ENCODE measurements at regions not wholly inside any gene's neighbourhood (a gene's known extent, or its start where the extent isn't known, plus 50 kb on each side); places are given as distances from the start of the nearest gene placed in this dataset.
"Not testable (repeated sequence)": the region's sequence is repeated elsewhere in the genome, so short reads cannot be mapped to it uniquely, and the experiment has no call there.

DNA sequence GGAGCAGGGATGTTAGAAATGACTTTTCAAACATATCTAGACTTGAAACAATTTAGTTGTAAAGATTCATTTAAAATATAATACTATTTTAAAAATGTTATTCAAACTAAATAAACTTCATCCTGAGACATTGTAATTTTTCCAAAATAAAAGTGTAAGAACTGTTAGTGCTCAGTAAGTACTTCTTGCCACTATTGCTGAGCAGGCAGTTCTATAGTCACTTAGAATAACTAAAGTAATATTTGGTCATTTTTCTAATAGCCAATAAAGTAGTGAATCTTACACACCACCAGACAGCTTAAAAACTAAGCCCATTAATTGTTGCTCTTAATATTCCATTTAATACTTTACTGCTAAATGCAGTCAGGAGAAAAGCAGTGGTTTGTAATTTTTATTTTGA, 1120.0 kb upstream of the CDH10 start:
- DNase-seq: no peak

DNA sequence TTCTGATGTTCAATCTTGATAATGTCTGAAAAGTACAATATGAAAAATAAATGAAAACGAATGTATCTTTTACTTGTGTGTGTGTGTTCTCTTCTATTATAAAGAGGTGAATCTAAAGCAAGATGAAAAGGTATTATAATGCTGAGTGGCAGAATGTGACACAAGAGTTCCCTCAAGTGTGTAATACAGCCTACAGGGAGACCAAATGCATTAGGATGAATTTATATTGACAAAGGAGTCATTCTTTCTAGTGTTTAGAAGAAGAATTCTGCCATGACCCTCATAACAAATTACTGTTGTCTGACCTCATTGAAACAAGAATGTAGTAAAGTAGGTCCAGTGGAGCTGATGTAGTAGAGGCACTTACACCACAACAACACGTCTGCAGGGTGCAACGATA, 1119.0 kb upstream of the CDH10 start:
- DNase-seq: no peak

DNA sequence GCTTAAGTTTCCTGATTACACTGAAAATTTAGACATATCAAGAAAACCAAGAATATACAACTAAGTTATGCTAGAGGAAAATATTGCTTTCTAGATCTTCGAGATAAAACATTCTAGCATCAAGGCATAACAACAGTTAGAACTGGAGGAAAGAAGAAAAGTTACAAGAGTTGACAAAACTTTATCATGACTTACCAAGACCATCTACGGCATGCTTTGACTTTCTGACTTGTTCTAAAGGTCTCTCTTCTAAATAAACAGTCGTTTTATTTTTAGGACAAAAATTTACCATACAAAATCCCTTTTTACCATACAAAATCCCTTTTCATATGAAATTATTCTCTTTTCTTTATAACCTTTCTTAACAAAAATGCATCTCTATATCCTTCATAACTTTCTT, 1110.1 kb upstream of the CDH10 start:
- DNase-seq: no peak

DNA sequence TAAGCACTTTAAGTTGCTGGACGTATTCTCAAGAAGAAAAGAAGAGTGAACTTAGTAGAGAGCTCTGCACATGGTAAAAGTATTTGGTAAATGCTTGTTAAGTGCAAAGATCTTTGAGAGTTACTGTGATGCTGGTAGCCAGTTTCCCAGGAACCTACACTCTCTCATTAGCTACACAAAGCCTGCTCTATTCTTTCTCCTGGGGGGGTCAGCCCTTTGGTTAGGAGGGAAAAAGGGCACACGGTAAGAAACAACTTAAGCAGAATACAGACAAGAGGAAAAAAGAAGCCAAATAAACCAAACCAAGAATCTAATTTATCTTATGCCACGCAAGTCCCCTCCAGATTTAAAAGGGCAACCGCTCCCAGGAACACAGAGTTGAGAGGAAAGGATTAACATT, 1100.1 kb upstream of the CDH10 start:
- no peak for DNase-seq

DNA sequence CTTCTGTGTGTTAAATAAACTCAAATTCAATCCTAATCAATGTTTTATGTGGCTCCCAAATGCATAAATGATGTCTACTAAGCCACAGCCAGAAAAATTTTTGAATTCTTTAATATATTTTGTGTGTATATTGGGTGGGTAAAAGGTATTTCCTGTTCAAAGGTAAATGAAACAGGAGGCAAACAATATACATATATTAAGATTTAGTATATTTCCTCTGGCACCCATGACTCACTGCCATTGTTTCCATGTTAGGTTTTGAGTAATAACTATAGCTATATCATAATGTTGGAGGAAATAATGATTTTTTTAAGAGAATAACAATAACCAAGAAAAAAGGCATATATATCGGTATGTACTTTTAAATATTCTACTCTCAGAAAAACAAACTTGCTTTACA, 1071.9 kb upstream of the CDH10 start:
- DNase-seq: no peak

DNA sequence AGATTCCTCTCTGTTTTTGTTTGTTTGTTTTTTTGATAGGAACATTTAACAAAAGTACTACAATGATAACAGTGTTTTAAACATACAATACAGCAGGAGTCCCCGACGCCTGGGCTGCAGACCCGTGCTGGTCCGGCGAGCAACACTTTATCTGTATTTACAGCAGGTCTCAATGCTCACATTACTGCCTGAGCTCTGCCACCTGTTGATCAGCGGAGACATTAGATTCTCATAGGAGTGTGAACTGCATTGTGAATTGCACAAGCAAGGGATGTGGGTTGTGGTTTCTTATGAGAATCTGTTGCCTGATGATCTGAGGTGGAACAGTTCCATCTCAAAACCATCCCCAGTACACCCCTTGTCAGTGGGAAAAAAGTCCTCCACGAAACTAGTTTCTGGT, 1068.5 kb upstream of the CDH10 start:
- no peak for DNase-seq

DNA sequence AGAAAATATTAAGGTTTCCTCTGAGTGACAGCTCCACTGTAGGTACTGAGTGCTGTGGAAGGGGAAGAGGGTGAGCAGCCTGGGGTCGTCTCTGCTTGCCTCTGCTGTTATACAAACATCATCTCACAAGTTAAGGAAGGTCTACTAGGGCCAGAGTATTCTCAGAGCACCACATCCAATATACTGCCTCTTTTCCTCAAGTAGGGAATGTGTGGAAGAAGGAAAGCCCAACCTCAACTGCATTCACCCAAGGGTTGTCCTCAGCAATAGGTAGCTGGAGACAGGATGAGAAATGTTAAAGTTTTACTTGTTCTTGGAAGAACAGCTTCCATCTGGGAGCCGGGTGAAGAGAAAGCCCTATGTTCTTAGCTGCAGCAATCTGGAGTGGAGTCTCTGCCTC, 1062.3 kb upstream of the CDH10 start:
- DNase-seq: no peak

DNA sequence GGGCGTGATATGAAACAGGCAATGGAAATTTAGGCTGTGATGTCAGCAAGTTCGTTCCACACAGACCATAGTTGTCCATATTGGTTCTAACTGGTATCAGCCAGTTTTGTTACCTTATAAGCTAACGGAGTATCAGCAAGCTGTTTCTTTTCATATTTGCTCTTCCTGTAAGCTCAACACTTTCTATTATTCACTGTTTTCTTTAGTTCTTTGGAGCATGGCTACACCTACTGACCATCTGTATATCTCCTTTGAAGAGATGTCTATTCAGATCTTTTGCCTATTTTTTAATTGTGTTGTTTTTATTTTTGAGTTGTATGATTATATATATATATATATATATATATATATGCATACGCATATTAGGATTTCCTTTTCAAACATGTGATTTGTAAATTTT, 1057.2 kb upstream of the CDH10 start:
- no peak for DNase-seq

DNA sequence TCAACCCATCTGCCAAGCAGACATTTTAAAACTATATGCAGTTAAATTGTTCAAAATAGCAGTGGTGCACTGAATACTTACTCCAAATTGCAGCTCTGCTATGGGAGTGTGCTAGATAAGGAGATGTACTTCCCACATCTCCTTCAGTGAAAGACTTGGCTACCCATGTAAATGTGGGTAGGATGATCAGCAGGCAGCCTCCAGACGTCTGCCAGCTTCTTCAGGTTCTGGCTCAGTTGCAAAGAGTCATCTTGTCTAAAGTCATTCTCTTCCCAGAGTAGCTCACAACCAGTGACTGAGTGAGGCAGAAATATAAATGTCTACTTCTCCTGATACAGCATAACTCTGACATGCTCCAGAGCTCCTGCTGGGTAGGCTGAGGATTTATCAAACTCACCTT, 1050.0 kb upstream of the CDH10 start:
- DNase-seq: no peak

DNA sequence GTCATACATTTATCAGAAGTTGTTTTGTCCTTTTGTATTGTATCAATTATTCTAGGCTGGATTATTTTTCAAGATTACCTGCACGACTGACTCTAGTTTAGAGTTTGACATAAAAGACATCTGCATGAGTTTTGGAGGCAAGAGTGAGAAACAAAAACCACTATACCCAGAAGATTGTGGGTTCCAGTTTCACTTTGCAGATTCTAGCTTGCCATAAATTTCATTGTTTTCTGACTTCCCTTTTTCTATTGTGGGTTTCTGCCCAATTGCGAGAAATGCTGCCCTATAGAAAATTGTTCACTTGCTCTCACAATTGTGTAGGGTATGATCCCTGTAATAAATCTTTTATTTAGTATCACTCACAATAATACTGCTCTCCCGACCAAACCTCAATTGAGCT, 1043.4 kb upstream of the CDH10 start:
- peak; percentile 0 for DNase-seq

DNA sequence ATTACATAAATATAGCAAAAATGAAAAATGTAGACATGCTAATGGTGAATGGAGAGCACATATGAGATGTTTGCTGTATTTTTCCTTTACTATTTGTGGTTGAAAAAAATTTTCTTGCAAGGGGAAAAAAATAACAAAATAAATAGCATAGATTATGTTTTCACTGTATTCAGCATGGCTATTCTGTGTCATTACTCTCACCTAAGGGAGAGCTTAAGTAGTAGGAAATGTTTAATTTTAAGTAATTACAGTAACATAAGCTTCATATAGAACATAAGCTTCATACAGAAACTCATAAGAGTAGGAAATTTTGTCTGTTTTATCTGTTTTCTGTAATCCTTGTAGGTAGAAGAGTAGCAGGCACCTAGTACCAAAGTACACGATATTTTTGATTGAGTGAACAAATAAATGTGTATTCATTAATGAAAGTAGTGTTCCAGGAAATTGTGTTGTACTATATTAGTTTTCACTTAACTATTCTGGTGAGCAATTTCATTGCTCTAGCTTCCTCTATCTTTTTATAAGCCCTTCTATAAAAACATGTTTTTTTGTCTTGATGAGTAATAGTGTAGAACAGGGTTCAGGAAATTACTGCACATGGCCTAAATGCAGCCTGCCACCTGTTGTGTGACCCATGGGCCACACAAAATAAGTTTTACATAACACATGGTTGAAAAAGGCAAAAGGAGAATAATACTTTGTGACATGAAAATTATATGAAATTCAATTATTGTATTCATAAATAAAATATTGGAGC, 1025.0 kb upstream of the CDH10 start:
- DNase-seq: no peak

DNA sequence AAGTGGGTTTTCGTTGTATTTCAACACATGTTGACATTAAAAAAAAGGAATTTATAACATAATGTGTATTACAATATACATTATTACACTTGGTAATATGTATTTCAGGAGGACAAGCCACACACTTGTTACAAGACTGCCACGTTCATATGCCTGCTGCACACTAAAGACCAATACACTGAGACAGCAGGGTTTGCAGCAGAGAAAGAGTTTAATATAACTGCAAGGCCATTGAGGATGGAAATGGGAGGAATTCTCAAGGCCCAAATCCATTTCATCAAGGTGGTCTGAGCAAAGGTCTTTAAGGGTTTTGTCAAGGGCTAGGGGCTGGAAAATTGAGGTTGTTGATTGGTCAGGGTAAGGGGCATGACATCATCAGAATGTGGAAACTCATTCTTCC, 1017.8 kb upstream of the CDH10 start:
- DNase-seq: no peak

DNA sequence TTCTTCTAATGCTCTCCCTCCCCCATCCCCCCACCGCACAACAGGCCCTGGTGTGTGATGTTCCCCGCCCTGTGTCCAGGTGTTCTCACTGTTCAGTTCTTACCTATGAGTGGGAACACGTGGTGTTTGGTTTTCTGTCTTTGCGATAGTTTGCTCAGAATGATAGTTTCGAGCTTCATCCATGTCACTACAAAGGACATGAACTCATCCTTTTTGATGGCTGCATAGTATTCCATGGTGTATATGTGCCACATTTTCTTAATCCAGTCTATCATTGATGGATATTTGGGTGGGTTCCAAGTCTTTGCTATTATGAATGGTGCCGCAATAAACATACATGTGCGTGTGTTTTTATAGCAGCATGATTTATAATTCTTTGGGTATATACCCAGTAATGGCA, 1005.5 kb upstream of the CDH10 start:
- not testable (repeated sequence) for DNase-seq

DNA sequence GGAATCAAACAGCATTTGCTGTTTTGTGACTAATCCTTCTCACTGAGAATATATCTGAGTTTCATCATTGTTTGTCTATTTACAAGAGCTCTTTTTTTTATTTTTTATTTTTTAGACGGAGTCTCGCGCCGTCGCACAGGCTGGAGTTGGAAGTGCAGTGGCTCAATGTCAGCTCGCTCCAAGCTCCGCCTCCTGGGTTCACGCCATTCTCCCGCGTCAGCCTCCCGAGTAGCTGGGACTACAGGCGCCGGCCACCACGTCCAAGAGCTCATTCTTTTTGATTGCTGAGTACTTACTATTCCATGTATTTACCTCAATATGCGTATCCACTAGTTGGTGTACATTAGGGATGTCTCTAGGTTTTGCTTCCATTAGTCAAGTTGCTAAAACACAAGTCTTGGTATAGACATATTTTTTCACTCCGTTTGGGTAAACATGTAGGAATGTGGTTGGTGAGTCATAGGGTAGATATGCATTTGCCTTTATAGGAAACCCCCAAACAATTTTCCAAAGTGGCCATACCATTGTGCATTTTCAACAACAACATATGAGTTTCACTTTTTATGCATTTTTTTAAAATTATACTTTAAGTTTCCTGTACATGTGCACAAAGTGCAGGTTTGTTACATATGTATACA, 1005.0 kb upstream of the CDH10 start:
- no peak for DNase-seq

DNA sequence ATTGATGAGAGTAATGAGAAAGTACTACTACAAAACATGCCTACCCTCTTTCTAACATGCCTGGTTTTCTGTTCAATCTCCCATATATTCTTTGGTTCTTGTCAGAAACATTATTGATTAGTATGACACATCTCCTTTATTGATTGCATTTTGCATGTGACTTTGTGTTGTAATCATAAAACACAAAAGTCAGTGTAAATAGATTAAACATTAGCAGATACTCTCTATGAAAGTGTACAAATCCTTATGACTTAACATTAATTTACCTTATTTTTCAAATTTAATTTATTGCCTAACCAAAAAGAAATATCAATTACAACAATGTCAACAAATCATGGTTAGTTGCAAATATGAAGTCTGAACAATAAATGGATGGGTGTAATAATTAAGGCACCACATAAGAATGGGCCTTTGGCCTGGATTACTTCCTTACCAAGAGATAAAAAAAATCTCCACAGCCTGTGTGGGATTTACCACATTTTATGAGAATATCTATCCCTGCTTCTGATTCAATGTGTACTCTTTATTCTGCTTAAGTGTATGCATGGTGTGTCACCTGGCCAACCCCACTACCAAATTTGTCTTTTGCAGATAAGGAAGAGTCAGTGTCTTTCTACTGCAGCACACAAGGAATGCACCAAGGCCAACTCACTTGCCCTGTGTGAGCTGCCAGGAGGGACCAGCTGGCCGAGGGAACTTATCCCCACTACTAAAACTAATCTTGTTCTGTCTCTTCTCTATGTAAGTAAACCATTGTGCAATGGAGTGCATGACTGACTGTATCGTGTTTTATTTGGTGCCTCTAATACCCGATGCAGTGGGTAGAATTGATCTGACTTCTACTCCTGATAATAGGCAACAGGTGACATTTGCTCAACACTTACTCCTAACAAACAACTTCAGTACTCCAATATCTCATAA, 1001.9 kb upstream of the CDH10 start:
- DNase-seq: no peak

DNA sequence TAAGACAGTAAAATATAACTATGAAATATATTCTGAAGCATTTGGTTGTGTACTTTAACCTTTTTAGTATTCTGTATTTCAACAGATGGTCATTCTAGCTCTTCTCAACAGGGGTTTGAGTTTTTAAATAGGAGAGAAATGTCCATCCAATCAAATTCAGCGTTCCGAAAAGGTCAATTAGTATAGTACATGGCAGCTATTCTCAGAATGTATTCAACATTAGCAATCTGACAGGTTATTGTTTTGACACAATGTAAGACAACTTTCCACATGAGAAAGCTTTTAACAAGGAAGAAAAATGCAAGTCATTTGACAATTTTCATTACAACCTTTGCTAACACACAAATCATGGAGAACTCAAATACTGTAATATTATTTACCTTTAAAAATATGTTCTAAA, 996.3 kb upstream of the CDH10 start:
- DNase-seq: no peak

DNA sequence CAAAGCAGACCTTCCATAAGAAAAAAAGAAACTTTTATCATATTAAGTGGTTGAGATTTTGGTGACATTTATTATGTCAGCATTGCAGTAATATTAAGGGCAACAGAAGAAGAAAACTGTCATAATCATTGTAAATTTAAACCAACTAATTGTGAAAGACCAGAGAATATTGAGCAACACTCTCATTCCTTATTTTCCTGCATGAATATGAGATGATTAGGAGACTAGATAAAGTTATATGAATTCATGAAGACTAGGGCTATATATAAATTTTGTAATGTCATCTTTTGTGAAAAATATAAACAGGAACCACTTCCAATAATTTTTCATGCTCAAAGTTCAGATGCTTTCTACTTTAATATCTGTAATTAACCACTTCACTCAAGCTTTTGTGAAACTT, 974.5 kb upstream of the CDH10 start:
- DNase-seq: no peak

DNA sequence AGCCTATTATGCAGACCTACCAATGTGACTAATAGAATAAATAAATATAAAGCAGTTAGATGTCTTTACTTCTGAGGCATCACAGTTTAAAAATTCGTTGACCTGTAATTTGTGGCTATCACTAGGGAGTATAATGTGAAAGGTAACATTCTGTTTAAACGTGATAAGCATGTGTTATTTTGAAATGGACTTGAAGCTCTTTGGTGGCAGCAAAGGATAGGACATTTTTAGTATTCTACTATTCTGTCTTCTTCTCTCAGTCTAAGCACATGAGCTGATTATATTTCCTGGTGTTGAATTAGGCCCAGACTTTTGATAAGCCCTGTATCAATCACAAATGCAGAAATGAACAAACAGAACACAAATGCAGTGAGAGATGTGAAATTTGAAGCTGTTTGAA, 974.0 kb upstream of the CDH10 start:
- no peak for DNase-seq

DNA sequence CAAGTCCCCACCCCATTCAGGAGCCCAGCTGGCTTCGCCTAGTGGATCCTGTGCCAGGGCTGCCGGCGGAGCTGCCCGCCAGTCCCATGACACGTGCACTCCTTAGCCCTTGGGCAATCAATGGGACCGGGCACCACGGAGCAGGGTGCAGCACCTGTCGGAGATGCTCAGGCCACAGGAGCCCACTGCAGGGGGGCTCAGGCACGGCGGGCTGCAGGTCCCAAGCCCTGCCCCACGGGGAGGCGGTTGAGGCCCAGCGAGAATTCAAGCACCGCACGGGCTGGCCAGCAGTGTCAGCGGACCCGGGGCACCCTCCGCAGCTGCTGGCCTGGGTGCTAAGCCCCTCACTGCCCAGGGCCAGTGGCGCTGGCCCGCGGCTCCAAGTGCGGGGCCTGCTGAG, 969.7 kb upstream of the CDH10 start:
- no peak for DNase-seq

DNA sequence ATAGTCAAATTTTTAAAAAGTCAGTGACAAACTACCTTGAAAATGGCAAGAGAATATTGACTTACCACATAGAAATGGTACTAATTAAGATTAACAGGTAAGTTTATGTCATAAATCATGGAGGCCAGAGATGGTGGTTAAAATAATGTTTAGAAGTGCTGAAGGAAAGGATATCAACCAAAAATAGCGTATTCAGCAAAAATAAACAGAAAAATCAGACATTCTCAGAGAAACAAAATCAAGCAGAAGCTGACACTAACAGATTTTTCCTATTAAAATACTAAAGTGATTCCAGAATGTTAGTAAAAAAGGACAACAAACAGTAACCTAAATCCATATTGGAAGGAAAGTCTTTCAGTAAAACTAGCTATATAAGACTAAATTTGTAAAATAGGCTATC, 959.9 kb upstream of the CDH10 start:
- no peak for DNase-seq

DNA sequence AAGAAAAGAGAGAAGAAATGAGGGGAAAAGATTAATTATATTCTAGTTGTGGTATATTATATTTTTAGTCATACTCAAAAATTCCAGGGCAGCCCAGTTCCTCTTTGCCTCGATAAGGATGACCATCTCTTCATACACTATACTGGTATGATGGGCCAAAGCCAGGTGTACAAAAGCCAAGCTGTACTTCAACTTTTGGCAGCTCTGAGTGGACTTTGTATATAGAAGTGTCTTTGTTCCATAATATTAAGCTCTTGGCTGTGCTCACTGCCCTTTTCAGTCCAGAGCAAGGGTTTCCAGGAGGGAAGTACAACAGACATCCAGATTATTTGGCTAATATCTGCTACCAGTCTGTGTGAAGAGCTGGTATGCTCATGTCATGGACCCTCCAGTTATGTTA, 934.3 kb upstream of the CDH10 start:
- DNase-seq: no peak

DNA sequence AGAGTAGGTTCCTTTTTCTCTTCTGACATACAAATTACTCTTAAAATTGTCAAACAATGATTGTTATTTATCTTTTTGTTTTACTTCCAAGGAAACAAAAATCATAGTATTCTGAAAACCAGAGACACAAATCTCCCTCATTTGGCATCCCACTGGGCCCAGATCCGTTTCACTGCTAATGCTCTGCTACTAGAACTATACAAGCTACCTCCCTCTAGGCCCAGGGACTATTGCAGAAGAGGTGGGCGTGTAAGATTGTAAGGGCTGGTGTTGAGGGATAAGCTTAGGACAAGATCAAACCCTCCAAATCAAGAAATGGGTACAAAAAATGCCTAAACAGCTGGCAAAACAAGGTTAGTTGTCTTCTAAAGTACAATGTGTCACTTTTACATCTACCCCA, 928.9 kb upstream of the CDH10 start:
- DNase-seq: no peak

DNA sequence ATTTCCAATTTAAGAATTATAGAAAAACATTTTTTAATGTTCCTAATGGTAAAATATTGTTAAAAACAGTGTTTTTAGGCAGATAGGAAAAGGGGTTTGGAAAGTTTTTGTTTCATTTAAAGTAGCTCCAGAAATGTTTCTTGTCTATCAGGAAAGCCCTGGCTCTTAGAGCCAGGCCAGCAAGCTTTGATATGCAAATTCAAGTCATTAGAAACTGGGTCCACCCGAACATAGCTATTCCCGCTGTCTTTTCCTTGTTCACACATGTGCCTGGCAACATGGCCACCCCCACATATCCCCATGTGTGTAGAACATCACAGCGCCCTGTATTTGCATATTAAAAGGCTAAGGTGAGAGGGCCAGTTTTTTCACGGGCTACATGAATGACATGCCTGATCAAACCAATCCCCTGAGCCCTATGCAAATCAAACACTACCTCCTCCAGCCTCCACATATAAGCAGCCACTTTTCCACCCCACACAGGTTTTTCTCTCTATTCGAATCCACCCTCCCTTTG, 925.3 kb upstream of the CDH10 start:
- DNase-seq: no peak

Measured in suppressor macrophage treated with lipopolysaccharide for 4 hours (primary cell).